Fibroblast of the conjunctiva (primary cell): ENCODE measurements at regions not wholly inside any gene's neighbourhood (a gene's known extent, or its start where the extent isn't known, plus 50 kb on each side); places are given as distances from the start of the nearest gene placed in this dataset.

ENCODE experiments used
- DNase-seq: peaks from one replicate; pipeline ENCODE4 v3.0.0-alpha.2; 2010; ENCODE audit warnings: low read depth

- no peak for DNase-seq
Observed at GRCh38 chr3:188066141-188066540, 87.8 kb upstream of the LPP start.

GRCh38 chr3:188067932-188068331, 86.0 kb upstream of the LPP start:
- DNase-seq, result no peak

- DNase-seq, result no peak
Observed at GRCh38 chr3:188068342-188068741, 85.6 kb upstream of the LPP start.

GRCh38 chr3:188071636-188072035, 82.3 kb upstream of the LPP start:
- no peak for DNase-seq

- DNase-seq, result no peak
Observed at GRCh38 chr3:188076176-188076575, 77.8 kb upstream of the LPP start.

- DNase-seq, result no peak
Observed at GRCh38 chr3:188077160-188077799, 76.7 kb upstream of the LPP start.

- DNase-seq, result no peak
Observed at GRCh38 chr3:188080091-188080490, 73.9 kb upstream of the LPP start.

GRCh38 chr3:188082031-188082430, 71.9 kb upstream of the LPP start:
- no peak for DNase-seq

- no peak for DNase-seq
Observed at GRCh38 chr3:188082450-188082849, 71.5 kb upstream of the LPP start.

- DNase-seq, result no peak
Observed at GRCh38 chr3:188083011-188083410, 70.9 kb upstream of the LPP start.

GRCh38 chr3:188084752-188085583, 69.0 kb upstream of the LPP start:
- DNase-seq, result no peak

- DNase-seq, result no peak
Observed at GRCh38 chr3:188085584-188086560, 68.1 kb upstream of the LPP start.

GRCh38 chr3:188088948-188089685, 64.8 kb upstream of the LPP start:
- no peak for DNase-seq

GRCh38 chr3:188090620-188091309, 63.2 kb upstream of the LPP start:
- DNase-seq, result no peak

- DNase-seq, result no peak
Observed at GRCh38 chr3:188091746-188092145, 62.2 kb upstream of the LPP start.

- no peak for DNase-seq
Observed at GRCh38 chr3:188092648-188093047, 61.3 kb upstream of the LPP start.

- DNase-seq, result no peak
Observed at GRCh38 chr3:188095431-188095830, 58.5 kb upstream of the LPP start.

GRCh38 chr3:188097791-188098190, 56.2 kb upstream of the LPP start:
- DNase-seq, result no peak

- DNase-seq, result no peak
Observed at GRCh38 chr3:188099907-188100306, 54.0 kb upstream of the LPP start.

GRCh38 chr3:188102861-188103547, 51.0 kb upstream of the LPP start:
- DNase-seq, result no peak

GRCh38 chr3:188104050-188104449, 49.9 kb upstream of the LPP start:
- no peak for DNase-seq
